ENCODE measurements at regions not wholly inside any gene's neighbourhood (a gene's known extent, or its start where the extent isn't known, plus 50 kb on each side); places are given as distances from the start of the nearest gene placed in this dataset.

DNA sequence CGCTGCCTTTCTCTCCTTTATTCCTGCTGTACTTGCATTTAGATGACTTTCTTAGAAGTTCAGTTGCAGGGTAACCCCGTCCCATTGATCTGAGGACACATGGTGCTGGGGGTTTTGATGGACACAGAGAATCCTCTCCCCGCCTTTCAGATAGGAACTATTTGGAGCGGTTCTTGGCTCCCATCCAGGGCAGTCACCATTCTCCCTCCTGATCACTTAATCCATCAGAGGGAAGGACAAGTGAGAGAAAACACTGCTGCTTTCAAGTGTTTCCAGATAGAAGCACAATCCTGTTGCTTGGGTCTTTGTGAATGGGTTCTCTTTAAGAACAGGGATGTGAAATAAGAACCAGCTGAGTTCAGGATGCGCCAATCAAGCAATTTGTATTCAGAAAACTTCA, 85.2 kb downstream of the IRX1 start:
- TF ChIP-seq, protein P1, sequence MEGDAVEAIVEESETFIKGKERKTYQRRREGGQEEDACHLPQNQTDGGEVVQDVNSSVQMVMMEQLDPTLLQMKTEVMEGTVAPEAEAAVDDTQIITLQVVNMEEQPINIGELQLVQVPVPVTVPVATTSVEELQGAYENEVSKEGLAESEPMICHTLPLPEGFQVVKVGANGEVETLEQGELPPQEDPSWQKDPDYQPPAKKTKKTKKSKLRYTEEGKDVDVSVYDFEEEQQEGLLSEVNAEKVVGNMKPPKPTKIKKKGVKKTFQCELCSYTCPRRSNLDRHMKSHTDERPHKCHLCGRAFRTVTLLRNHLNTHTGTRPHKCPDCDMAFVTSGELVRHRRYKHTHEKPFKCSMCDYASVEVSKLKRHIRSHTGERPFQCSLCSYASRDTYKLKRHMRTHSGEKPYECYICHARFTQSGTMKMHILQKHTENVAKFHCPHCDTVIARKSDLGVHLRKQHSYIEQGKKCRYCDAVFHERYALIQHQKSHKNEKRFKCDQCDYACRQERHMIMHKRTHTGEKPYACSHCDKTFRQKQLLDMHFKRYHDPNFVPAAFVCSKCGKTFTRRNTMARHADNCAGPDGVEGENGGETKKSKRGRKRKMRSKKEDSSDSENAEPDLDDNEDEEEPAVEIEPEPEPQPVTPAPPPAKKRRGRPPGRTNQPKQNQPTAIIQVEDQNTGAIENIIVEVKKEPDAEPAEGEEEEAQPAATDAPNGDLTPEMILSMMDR (IDR thresholded peaks at IDR 0.05) = no peak
- TF ChIP-seq ZFX (IDR thresholded peaks at IDR 0.05; ENCODE audit: borderline replicate concordance) = no peak

All from 22Rv1 (cell line).